Right atrium auricular region (tissue), 2 donors: ENCODE measurements at regions not wholly inside any gene's neighbourhood (a gene's known extent, or its start where the extent isn't known, plus 50 kb on each side); places are given as distances from the start of the nearest gene placed in this dataset.

Experiments used
- DNase-seq: peaks from one replicate; pipeline ENCODE4 v3.0.0-alpha.2; 2019; ENCODE audit warnings: low spot score
- H3K27ac ChIP-seq, 2 donors: fragments of 200-600 bp; sonication (generic); 1 replicate in 1 of 2; 2 replicates in 1 of 2; pipeline ENCODE4 v1.5.1; 2016 to 2019
- H3K27me3 ChIP-seq, 2 donors: fragments of 200-600 bp; sonication (generic); one replicate each; pipeline versions ENCODE4 v1.5.1 to v1.6.0; 2017 to 2019
- H3K36me3 ChIP-seq: fragments of 200-600 bp; sonication (generic); one replicate; pipeline ENCODE4 v1.5.1; 2016
- H3K4me1 ChIP-seq, 2 donors: fragments of 200-600 bp; sonication (generic); one replicate each; pipeline versions ENCODE4 v1.5.1 to v1.6.0; 2017 to 2019
- H3K4me3 ChIP-seq, 2 donors: fragments of 200-600 bp; sonication (generic); 1 replicate in 1 of 2; 2 replicates in 1 of 2; pipeline ENCODE4 v1.5.1; 2017 to 2019; ENCODE audit warnings: mild to moderate bottlenecking in 1 of 2, moderate library complexity in 1 of 2
- H3K9me3 ChIP-seq, 2 donors: fragments of 200-600 bp; sonication (generic); one replicate each; pipeline ENCODE4 v1.5.1; 2019
- TF ChIP-seq, protein P1 (sequence below), 2 donors: fragments of 200-600 bp; sonication (generic); IDR thresholded peaks; one replicate each; pipeline ENCODE4 v1.5.1; 2019; ENCODE audit warnings: antibody characterized with exemption in 2 of 2

DNA sequence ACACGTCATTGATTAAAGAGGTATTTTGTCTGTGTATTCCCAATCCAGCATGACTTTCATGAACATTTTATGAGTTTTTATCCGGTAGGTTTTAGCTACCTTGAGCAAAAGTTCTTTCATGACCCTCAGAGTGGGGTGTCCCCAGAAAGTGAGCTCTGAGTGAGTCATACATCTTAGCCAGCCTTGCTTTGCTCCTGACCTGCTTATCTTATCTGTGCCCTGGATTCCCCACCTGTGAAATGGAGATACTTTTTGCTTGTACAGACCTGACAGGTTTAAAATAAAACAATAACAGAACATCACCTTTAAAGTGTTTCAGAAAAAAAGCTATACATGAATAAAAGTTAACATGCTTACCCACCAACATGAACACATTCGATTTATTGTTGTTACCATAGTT is 202.8 kb upstream of the SOX5 start:
- no peak overlapping the region for H3K4me3 ChIP-seq
- TF ChIP-seq, protein P1, sequence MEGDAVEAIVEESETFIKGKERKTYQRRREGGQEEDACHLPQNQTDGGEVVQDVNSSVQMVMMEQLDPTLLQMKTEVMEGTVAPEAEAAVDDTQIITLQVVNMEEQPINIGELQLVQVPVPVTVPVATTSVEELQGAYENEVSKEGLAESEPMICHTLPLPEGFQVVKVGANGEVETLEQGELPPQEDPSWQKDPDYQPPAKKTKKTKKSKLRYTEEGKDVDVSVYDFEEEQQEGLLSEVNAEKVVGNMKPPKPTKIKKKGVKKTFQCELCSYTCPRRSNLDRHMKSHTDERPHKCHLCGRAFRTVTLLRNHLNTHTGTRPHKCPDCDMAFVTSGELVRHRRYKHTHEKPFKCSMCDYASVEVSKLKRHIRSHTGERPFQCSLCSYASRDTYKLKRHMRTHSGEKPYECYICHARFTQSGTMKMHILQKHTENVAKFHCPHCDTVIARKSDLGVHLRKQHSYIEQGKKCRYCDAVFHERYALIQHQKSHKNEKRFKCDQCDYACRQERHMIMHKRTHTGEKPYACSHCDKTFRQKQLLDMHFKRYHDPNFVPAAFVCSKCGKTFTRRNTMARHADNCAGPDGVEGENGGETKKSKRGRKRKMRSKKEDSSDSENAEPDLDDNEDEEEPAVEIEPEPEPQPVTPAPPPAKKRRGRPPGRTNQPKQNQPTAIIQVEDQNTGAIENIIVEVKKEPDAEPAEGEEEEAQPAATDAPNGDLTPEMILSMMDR (IDR thresholded peaks at IDR 0.05), result no peak
- no peaks in the 10 kb centered on the region for H3K9me3 ChIP-seq
- H3K27ac ChIP-seq, result no peak overlapping the region
- H3K27me3 ChIP-seq, result no peaks in the 10 kb centered on the region
- H3K4me1 ChIP-seq, result no peaks in the 10 kb centered on the region
- no peaks in the 10 kb centered on the region for H3K36me3 ChIP-seq
- DNase-seq, result no peak

DNA sequence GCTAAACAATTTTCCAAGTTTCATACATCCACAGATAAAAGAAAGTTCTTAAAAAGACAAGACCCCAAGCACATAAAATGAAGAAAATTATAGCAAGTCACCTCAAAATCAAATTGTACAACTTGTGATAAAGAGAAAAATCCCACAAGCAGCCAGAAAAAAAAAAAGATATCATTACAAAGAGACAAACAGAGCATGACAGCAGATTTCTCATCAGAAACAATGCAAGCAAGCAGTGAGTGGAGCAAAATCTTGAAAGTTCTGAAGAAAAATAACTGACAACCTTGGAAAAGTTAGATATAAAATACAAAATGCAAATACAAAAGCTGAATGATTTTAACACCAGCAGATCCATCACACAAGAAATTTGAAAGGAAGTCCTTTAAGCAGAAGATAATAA is 194.5 kb upstream of the SOX5 start:
- H3K9me3 ChIP-seq, result no peaks in the 10 kb centered on the region
- H3K36me3 ChIP-seq, result no peaks in the 10 kb centered on the region
- no peak overlapping the region for H3K27ac ChIP-seq
- H3K4me3 ChIP-seq, result no peak overlapping the region
- DNase-seq, result no peak
- TF ChIP-seq, protein P1 (IDR thresholded peaks at IDR 0.05), result no peak
- no peaks in the 10 kb centered on the region for H3K4me1 ChIP-seq
- H3K27me3 ChIP-seq, result no peaks in the 10 kb centered on the region

DNA sequence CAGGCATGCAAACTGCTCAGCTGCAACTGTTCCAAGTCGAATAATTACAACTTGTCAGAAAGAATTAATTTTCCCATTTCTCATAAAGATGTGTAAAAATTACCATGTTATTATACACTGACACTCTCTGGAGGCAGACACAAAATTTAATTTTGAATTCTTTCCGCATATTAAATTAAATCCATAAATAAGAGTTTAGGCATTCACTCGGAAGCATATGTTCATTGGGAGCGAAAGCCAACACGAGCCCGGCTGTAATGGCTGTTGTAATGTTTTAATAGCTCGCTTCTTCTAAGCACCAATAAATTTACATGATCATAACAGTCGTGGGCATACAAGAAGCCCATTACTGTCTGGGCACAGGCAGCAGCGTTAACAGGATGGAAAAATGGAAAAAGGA is 189.6 kb upstream of the SOX5 start:
- no peak overlapping the region for H3K4me3 ChIP-seq
- no peak overlapping the region for H3K27ac ChIP-seq
- H3K4me1 ChIP-seq, result no peaks in the 10 kb centered on the region
- no peak for DNase-seq
- TF ChIP-seq, protein P1 (IDR thresholded peaks at IDR 0.05), result no peak
- no peaks in the 10 kb centered on the region for H3K27me3 ChIP-seq
- H3K36me3 ChIP-seq, result no peaks in the 10 kb centered on the region
- no peaks in the 10 kb centered on the region for H3K9me3 ChIP-seq

DNA sequence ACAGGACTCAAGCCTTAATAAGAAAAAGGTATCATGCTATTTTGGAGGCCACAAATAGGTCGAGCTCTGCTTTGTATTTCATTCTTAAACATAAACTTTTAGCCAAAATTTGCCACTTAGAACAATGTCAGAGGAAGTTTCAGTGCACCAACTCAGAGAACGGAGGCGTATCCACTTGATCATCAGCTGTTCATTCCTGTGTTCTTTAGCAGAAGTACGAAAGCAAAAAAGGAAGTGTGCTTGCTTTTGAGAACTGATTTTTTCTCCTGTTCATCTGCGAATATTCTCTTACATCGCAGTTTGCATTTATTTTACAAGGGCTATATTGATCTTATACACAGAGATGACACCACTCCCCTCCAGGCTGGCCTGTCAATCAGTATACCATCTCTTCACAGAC is 188.6 kb upstream of the SOX5 start:
- DNase-seq, result no peak
- Histone ChIP-seq H3K4me3 (no peak overlapping the region), H3K36me3 (no peaks in the 10 kb centered on the region), H3K27ac (no peak overlapping the region), H3K27me3 (no peaks in the 10 kb centered on the region), H3K9me3 (no peaks in the 10 kb centered on the region), H3K4me1 (no peaks in the 10 kb centered on the region)
- TF ChIP-seq, protein P1 (IDR thresholded peaks at IDR 0.05), result no peak

DNA sequence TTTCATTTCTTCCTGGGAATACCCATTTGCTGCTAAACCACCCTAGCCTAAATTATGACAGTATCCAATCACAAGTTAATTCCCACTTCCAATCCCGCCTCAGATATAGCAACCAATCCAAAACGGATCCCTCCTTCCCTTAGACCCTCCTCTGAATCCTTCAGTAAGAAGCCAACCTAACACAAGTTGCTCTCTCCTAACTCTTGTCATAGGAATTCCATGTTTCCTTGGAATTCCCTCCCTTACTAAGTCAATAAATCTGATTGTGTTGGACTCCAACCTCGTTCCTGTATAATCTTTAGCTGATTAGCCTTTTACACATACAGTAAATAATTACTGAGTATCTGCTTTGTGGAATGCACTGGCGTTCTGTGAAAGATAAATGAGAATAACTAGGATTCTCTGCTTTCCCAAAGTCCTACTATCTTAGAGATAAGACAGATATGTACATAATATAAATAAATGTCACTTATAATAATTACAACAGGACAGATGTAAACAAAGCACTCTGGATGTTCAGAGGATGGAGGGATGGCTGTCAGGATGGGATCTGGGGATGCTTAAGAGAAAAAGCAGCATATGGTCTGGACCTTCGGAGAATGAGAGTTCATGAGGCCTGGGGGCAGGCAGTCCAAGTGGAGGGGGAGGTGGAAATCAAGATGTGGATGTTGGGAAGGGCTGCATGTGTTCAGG is 185.8 kb upstream of the SOX5 start:
- H3K27ac ChIP-seq, result no peak overlapping the region
- TF ChIP-seq, protein P1 (IDR thresholded peaks at IDR 0.05), result no peak
- no peaks in the 10 kb centered on the region for H3K36me3 ChIP-seq
- no peaks in the 10 kb centered on the region for H3K27me3 ChIP-seq
- no peak for DNase-seq
- no peak overlapping the region for H3K4me3 ChIP-seq
- H3K9me3 ChIP-seq, result no peaks in the 10 kb centered on the region
- H3K4me1 ChIP-seq, result no peaks in the 10 kb centered on the region

DNA sequence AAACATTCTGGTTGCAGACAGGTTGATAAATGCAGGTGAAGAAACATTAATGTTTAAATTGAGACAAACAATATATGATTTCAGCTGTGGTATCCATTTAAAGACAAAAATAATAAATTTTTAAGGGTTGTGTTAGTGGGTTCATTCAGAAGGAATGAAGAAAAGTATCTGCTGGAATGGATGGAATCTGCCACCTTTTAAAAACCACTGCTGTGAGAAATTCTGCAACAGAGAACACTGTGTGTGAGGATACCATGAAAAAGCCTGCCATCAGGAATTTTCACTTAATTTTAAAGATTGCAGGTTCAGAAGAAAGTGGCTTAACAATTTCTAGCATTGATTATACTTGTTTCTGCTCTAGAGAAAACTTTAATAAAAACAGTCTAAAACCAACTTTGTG is 184.6 kb upstream of the SOX5 start:
- H3K27ac ChIP-seq, result no peak overlapping the region
- DNase-seq, result no peak
- H3K4me3 ChIP-seq, result no peak overlapping the region
- TF ChIP-seq, protein P1 (IDR thresholded peaks at IDR 0.05), result no peak
- H3K4me1 ChIP-seq, result no peaks in the 10 kb centered on the region
- no peaks in the 10 kb centered on the region for H3K27me3 ChIP-seq
- H3K9me3 ChIP-seq, result no peaks in the 10 kb centered on the region
- no peaks in the 10 kb centered on the region for H3K36me3 ChIP-seq
